DMS53 (cell line): ENCODE measurements at regions not wholly inside any gene's neighbourhood (a gene's known extent, or its start where the extent isn't known, plus 50 kb on each side); places are given as distances from the start of the nearest gene placed in this dataset.

Experiments used
- DNase-seq: peaks from one replicate; lab custom pipeline; 2025; lab: John Stamatoyannopoulos, UW

GRCh38 chr6:104207635-104208034 lies 652.1 kb downstream of the HACE1 start:
- no peak for DNase-seq

- DNase-seq = no peak
Measured at GRCh38 chr6:104201557-104201956, 658.2 kb downstream of the HACE1 start.

- no peak for DNase-seq
Measured at GRCh38 chr6:104187616-104188015, 672.1 kb downstream of the HACE1 start.

GRCh38 chr6:104186831-104187230 lies 672.9 kb downstream of the HACE1 start:
- DNase-seq = no peak

- no peak for DNase-seq
Measured at GRCh38 chr6:104183816-104184435, 675.8 kb downstream of the HACE1 start.

- DNase-seq = no peak
Measured at GRCh38 chr6:104182811-104183210, 676.9 kb downstream of the HACE1 start.

- DNase-seq = no peak
Measured at GRCh38 chr6:104173668-104174067, 686.1 kb downstream of the HACE1 start.

- no peak for DNase-seq
Measured at GRCh38 chr6:104170401-104170800, 689.3 kb downstream of the HACE1 start.

GRCh38 chr6:104166055-104166668 lies 693.6 kb downstream of the HACE1 start:
- DNase-seq = no peak

GRCh38 chr6:104162036-104162669 lies 697.6 kb downstream of the HACE1 start:
- no peak for DNase-seq

- DNase-seq = no peak
Measured at GRCh38 chr6:104159045-104159618, 700.6 kb downstream of the HACE1 start.

GRCh38 chr6:104143757-104144156 lies 716.0 kb downstream of the HACE1 start:
- DNase-seq = no peak

GRCh38 chr6:104134876-104135275 lies 724.8 kb downstream of the HACE1 start:
- DNase-seq = no peak

GRCh38 chr6:104130343-104130742 lies 729.4 kb downstream of the HACE1 start:
- no peak for DNase-seq

- DNase-seq = no peak
Measured at GRCh38 chr6:104126315-104127005, 733.3 kb downstream of the HACE1 start.

GRCh38 chr6:104123227-104123626 lies 736.5 kb downstream of the HACE1 start:
- no peak for DNase-seq

- DNase-seq = no peak
Measured at GRCh38 chr6:104118274-104118673, 741.4 kb downstream of the HACE1 start.

- DNase-seq = no peak
Measured at GRCh38 chr6:104109806-104110205, 749.9 kb downstream of the HACE1 start.

GRCh38 chr6:104108634-104109033 lies 751.1 kb downstream of the HACE1 start:
- no peak for DNase-seq

- DNase-seq = no peak
Measured at GRCh38 chr6:104095661-104096416, 763.9 kb downstream of the HACE1 start.

- no peak for DNase-seq
Measured at GRCh38 chr6:104087765-104088164, 772.0 kb downstream of the HACE1 start.

- DNase-seq = no peak
Measured at GRCh38 chr6:104068281-104068680, 791.4 kb downstream of the HACE1 start.
